GM06990 (cell line): ENCODE measurements at regions not wholly inside any gene's neighbourhood (a gene's known extent, or its start where the extent isn't known, plus 50 kb on each side); places are given as distances from the start of the nearest gene placed in this dataset.

ENCODE experiments used
- DNase-seq: peaks from one replicate; pipeline ENCODE4 v3.0.0-alpha.2; 2011; ENCODE audit not compliant: insufficient read length; ENCODE audit errors: extremely low read depth
- H3K27me3 ChIP-seq: replicated peaks from 2 replicates; pipeline ENCODE4 v1.6.0; 2011; ENCODE audit warnings: low read length; ENCODE audit not compliant: control insufficient read depth, insufficient read depth
- H3K36me3 ChIP-seq: 2 replicates; pipeline ENCODE4 v1.5.1; 2011; ENCODE audit warnings: low read length; ENCODE audit not compliant: control insufficient read depth, insufficient read depth
- H3K4me3 ChIP-seq: replicated peaks from 2 replicates; pipeline ENCODE4 v1.5.1; 2011; ENCODE audit warnings: low read depth, mild to moderate bottlenecking, control low read depth, low read length
- CTCF ChIP-seq: IDR thresholded peaks from 2 replicates; pipeline ENCODE4 v1.5.1; 2011; ENCODE audit warnings: low read length, control low read depth, mild to moderate bottlenecking, inconsistent platforms; ENCODE audit not compliant: insufficient read depth, poor library complexity, severe bottlenecking

- TF ChIP-seq CTCF = no peak
- no peak overlapping the region for H3K4me3 ChIP-seq
- H3K36me3 ChIP-seq = no peaks in the 10 kb centered on the region
- DNase-seq = no peak
- no peaks in the 10 kb centered on the region; the same call in none of the 2 replicates for H3K27me3 ChIP-seq
Observed at GRCh38 chr9:134575103-134575900, 66.3 kb upstream of the COL5A1 start.

- H3K27me3 ChIP-seq = no peaks in the 10 kb centered on the region; the same call in 1 of the 2 replicates
- H3K36me3 ChIP-seq = no peaks in the 10 kb centered on the region
- no peak for DNase-seq
- no peak for TF ChIP-seq CTCF
- H3K4me3 ChIP-seq = no peak overlapping the region
Observed at GRCh38 chr9:134575901-134576176, 65.8 kb upstream of the COL5A1 start.

GRCh38 chr9:134585021-134585561 is 56.5 kb upstream of the COL5A1 start:
- no peak for DNase-seq
- no peaks in the 10 kb centered on the region for H3K36me3 ChIP-seq
- no peaks in the 10 kb centered on the region for H3K27me3 ChIP-seq
- H3K4me3 ChIP-seq = no peak overlapping the region
- TF ChIP-seq CTCF = no peak

GRCh38 chr9:134585746-134586706 is 55.6 kb upstream of the COL5A1 start:
- H3K27me3 ChIP-seq = no peaks in the 10 kb centered on the region
- no peak for DNase-seq
- TF ChIP-seq CTCF = no peak

GRCh38 chr9:134589748-134590147 is 51.9 kb upstream of the COL5A1 start:
- TF ChIP-seq CTCF = no peak
- Histone ChIP-seq H3K4me3 (no peak overlapping the region), H3K36me3 (no peaks in the 10 kb centered on the region), H3K27me3 (no peaks in the 10 kb centered on the region)
- DNase-seq = no peak

More at GRCh38 chr9:134585746-134586706, 55.6 kb upstream of the COL5A1 start:
- Histone ChIP-seq H3K4me3 (no peak overlapping the region), H3K36me3 (no peaks in the 10 kb centered on the region)
